ENCODE measurements at regions not wholly inside any gene's neighbourhood (a gene's known extent, or its start where the extent isn't known, plus 50 kb on each side); places are given as distances from the start of the nearest gene placed in this dataset.

GRCh38 chr4:81628489-81628888 lies 156.8 kb upstream of the RASGEF1B start (continued):
- TF ChIP-seq RNF2 (IDR thresholded peaks at IDR 0.05; ENCODE audit: borderline replicate concordance, low read depth, low read length, missing control alignments, poor library complexity, severe bottlenecking) (no peak), SIN3A (conservative IDR thresholded peaks at IDR 0.05 in 1 of 2, IDR thresholded peaks at IDR 0.05 in 1 of 2; ENCODE audit: low read depth in 1 of 2, low read length in 2 of 2) (no peak), CEBPB (IDR thresholded peaks at IDR 0.05; ENCODE audit: low read depth, low read length) (no peak), EGR1 (IDR thresholded peaks at IDR 0.05; ENCODE audit: borderline replicate concordance, low read depth, low read length) (no peak), ASH2L (IDR thresholded peaks at IDR 0.05; ENCODE audit: low read length) (no peak)
- TF ChIP-seq, protein P1, sequence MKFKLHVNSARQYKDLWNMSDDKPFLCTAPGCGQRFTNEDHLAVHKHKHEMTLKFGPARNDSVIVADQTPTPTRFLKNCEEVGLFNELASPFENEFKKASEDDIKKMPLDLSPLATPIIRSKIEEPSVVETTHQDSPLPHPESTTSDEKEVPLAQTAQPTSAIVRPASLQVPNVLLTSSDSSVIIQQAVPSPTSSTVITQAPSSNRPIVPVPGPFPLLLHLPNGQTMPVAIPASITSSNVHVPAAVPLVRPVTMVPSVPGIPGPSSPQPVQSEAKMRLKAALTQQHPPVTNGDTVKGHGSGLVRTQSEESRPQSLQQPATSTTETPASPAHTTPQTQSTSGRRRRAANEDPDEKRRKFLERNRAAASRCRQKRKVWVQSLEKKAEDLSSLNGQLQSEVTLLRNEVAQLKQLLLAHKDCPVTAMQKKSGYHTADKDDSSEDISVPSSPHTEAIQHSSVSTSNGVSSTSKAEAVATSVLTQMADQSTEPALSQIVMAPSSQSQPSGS (IDR thresholded peaks at IDR 0.05; ENCODE audit: low read length) = no peak

Measured in H1 (cell line).